ENCODE measurements at regions not wholly inside any gene's neighbourhood (a gene's known extent, or its start where the extent isn't known, plus 50 kb on each side); places are given as distances from the start of the nearest gene placed in this dataset.

DNA sequence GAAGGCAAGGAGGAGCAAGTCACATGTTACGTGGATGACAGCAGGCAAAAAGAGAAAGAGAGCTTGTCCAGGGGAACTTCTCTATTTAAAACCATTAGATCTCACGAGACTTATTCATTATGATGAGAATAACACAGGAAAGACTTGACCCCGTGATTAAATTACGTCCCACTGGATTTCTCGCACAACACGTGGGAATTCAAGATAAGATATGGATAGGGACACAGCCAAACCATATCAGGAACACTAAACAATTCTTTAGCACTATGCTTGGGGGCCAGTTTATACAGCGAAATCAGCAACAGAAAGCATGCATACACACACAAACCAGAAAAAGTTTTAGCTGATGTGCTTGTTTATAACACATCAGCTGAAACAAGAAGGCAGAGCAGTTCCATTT, 704.2 kb downstream of the OTOL1 start:
- no TSS peak for BruUV-seq (replicated peaks)

DNA sequence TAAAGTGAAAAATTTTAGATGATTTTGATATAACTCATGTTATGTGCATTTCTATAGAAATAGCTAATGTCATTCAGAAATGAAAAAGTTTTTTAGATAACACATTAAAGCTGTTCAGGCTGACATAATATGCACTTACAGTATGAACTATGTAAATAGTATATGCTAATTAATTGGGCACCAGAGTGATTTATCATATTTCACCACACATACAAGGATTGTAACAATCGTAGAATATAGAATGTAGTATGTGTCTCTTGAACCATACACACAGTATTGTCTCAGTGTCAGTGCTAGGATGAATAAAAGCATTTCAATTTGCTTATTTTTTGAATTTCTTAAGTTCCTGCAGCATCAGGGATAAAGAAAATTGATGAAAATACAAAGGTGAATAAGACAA, 710.0 kb downstream of the OTOL1 start:
- no peak overlapping the region for H3K4me3 ChIP-seq (ENCODE audit: low read depth, low read length, poor library complexity, severe bottlenecking)
- no peak for DNase-seq (ENCODE audit: low spot score)
- no peaks in the 10 kb centered on the region for H3K9me3 ChIP-seq (ENCODE audit: low read depth, low read length, poor library complexity, severe bottlenecking)
- BruUV-seq (replicated peaks): no TSS peak
- TF ChIP-seq, protein P1, sequence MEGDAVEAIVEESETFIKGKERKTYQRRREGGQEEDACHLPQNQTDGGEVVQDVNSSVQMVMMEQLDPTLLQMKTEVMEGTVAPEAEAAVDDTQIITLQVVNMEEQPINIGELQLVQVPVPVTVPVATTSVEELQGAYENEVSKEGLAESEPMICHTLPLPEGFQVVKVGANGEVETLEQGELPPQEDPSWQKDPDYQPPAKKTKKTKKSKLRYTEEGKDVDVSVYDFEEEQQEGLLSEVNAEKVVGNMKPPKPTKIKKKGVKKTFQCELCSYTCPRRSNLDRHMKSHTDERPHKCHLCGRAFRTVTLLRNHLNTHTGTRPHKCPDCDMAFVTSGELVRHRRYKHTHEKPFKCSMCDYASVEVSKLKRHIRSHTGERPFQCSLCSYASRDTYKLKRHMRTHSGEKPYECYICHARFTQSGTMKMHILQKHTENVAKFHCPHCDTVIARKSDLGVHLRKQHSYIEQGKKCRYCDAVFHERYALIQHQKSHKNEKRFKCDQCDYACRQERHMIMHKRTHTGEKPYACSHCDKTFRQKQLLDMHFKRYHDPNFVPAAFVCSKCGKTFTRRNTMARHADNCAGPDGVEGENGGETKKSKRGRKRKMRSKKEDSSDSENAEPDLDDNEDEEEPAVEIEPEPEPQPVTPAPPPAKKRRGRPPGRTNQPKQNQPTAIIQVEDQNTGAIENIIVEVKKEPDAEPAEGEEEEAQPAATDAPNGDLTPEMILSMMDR (conservative IDR thresholded peaks at IDR 0.05; ENCODE audit: low read depth, low read length): no peak
- no peak for TF ChIP-seq EZH2 (IDR thresholded peaks at IDR 0.05; ENCODE audit: borderline replicate concordance, low read depth, low read length, poor library complexity, severe bottlenecking)
- no peaks in the 10 kb centered on the region for H3K4me1 ChIP-seq (ENCODE audit: insufficient read depth, low read length, poor library complexity, severe bottlenecking)
- POLR2A ChIA-PET (ENCODE audit: low non-redundant PET): no interaction called here
- CTCF ChIA-PET: no interaction called here
- H3K27ac ChIP-seq (ENCODE audit: low read depth, low read length, poor library complexity, severe bottlenecking): no peak overlapping the region
- H3K27me3 ChIP-seq (replicated peaks; ENCODE audit: insufficient read depth, low read depth, low read length, poor library complexity): no peaks in the 10 kb centered on the region
- H3K36me3 ChIP-seq (ENCODE audit: insufficient read depth, low read length, poor library complexity, severe bottlenecking): no peaks in the 10 kb centered on the region
- intact Hi-C loops (cut with micrococcal nuclease; ENCODE audit: unreplicated experiment): no loop called here

More for the DNA sequence above, 704.2 kb downstream of the OTOL1 start:
- Histone ChIP-seq H3K9me3 (ENCODE audit: low read depth, low read length, poor library complexity, severe bottlenecking) (no peaks in the 10 kb centered on the region), H3K4me1 (ENCODE audit: insufficient read depth, low read length, poor library complexity, severe bottlenecking) (no peaks in the 10 kb centered on the region), H3K27ac (ENCODE audit: low read depth, low read length, poor library complexity, severe bottlenecking) (no peak overlapping the region), H3K4me3 (ENCODE audit: low read depth, low read length, poor library complexity, severe bottlenecking) (no peak overlapping the region), H3K36me3 (ENCODE audit: insufficient read depth, low read length, poor library complexity, severe bottlenecking) (no peaks in the 10 kb centered on the region), H3K27me3 (replicated peaks; ENCODE audit: insufficient read depth, low read depth, low read length, poor library complexity) (no peaks in the 10 kb centered on the region)
- POLR2A ChIA-PET (ENCODE audit: low non-redundant PET): no interaction called here
- no peak for DNase-seq (ENCODE audit: low spot score)
- CTCF ChIA-PET: no interaction called here
- TF ChIP-seq EZH2 (IDR thresholded peaks at IDR 0.05; ENCODE audit: borderline replicate concordance, low read depth, low read length, poor library complexity, severe bottlenecking): no peak
- TF ChIP-seq, protein P1 (conservative IDR thresholded peaks at IDR 0.05; ENCODE audit: low read depth, low read length): no peak
- intact Hi-C loops (cut with micrococcal nuclease; ENCODE audit: unreplicated experiment): no loop called here

DNA sequence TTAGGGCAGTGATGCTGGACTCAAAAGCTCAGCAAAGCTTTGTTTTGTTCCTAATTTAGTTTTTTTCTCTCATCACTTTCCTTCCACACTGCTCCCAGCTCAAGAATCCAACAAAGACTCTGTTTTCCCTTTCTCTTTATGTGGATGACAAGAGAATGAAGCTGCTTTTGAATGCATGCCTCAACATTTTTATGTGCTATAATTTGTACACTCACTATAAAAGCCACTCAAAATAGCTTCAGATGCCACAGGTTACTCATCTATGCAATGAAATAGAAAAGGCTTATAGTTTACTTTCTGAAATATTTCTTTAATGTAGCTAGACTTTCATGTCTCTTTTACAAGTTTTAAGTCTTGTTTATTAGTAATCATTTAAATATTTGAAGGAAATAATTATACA, 714.9 kb downstream of the OTOL1 start:
- BruUV-seq (replicated peaks): no TSS peak
- intact Hi-C loops (cut with micrococcal nuclease; ENCODE audit: unreplicated experiment): no loop called here
- Histone ChIP-seq H3K27me3 (replicated peaks; ENCODE audit: insufficient read depth, low read depth, low read length, poor library complexity) (no peaks in the 10 kb centered on the region), H3K9me3 (ENCODE audit: low read depth, low read length, poor library complexity, severe bottlenecking) (no peaks in the 10 kb centered on the region), H3K4me1 (ENCODE audit: insufficient read depth, low read length, poor library complexity, severe bottlenecking) (no peaks in the 10 kb centered on the region), H3K36me3 (ENCODE audit: insufficient read depth, low read length, poor library complexity, severe bottlenecking) (no peaks in the 10 kb centered on the region), H3K27ac (ENCODE audit: low read depth, low read length, poor library complexity, severe bottlenecking) (no peak overlapping the region), H3K4me3 (ENCODE audit: low read depth, low read length, poor library complexity, severe bottlenecking) (no peak overlapping the region)
- POLR2A ChIA-PET (ENCODE audit: low non-redundant PET): no interaction called here
- no peak for DNase-seq (ENCODE audit: low spot score)
- CTCF ChIA-PET: no interaction called here
- TF ChIP-seq EZH2 (IDR thresholded peaks at IDR 0.05; ENCODE audit: borderline replicate concordance, low read depth, low read length, poor library complexity, severe bottlenecking): no peak
- TF ChIP-seq, protein P1 (conservative IDR thresholded peaks at IDR 0.05; ENCODE audit: low read depth, low read length): no peak

All from A673 (cell line).